ENCODE measurements at regions not wholly inside any gene's neighbourhood (a gene's known extent, or its start where the extent isn't known, plus 50 kb on each side); places are given as distances from the start of the nearest gene placed in this dataset.

- H3K4me1 ChIP-seq (ENCODE audit: insufficient read depth), result no peaks in the 10 kb centered on the region
- H3K36me3 ChIP-seq, result no peaks in the 10 kb centered on the region
- no peaks in the 10 kb centered on the region for H3K9me3 ChIP-seq
- no peak overlapping the region for H3K4me3 ChIP-seq
- no peak for TF ChIP-seq POLR2A (IDR thresholded peaks at IDR 0.05)
- no peak for TF ChIP-seq EP300 (IDR thresholded peaks at IDR 0.05)
- no peak for TF ChIP-seq CTCF (IDR thresholded peaks at IDR 0.05)
- no peak overlapping the region for H3K27ac ChIP-seq
- WGBS, 3 donors, result 51 to 64% (median 64%) methylated on average over 1 of the region's 1 CpG
- intact Hi-C loops (cut with DNase I), result no loop called here
- no peaks in the 10 kb centered on the region for H3K27me3 ChIP-seq
- no peak for DNase-seq
Measured at GRCh38 chr7:106592282-106593027, 68.5 kb downstream of the CCDC71L start.

GRCh38 chr7:106591146-106591545, 69.8 kb downstream of the CCDC71L start:
- H3K27ac ChIP-seq, result no peak overlapping the region
- no peaks in the 10 kb centered on the region for H3K36me3 ChIP-seq
- 87 to 93% (median 90%) methylated on average over 4 of the region's 4 CpGs for whole genome bisulfite sequencing, 3 donors
- intact Hi-C loops (cut with DNase I), result no loop called here
- no peak for TF ChIP-seq POLR2A (IDR thresholded peaks at IDR 0.05)
- TF ChIP-seq EP300 (IDR thresholded peaks at IDR 0.05), result no peak
- no peak for TF ChIP-seq CTCF (IDR thresholded peaks at IDR 0.05)
- H3K27me3 ChIP-seq, result no peaks in the 10 kb centered on the region
- no peaks in the 10 kb centered on the region for H3K9me3 ChIP-seq
- H3K4me1 ChIP-seq (ENCODE audit: insufficient read depth), result no peaks in the 10 kb centered on the region
- H3K4me3 ChIP-seq, result no peak overlapping the region
- DNase-seq, result no peak

GRCh38 chr7:106590209-106590816, 70.6 kb downstream of the CCDC71L start:
- Histone ChIP-seq H3K9me3 (no peaks in the 10 kb centered on the region), H3K4me1 (ENCODE audit: insufficient read depth) (no peaks in the 10 kb centered on the region), H3K36me3 (no peaks in the 10 kb centered on the region), H3K4me3 (no peak overlapping the region), H3K27ac (no peak overlapping the region), H3K27me3 (no peaks in the 10 kb centered on the region)
- TF ChIP-seq EP300 (IDR thresholded peaks at IDR 0.05), result no peak
- no peak for TF ChIP-seq POLR2A (IDR thresholded peaks at IDR 0.05)
- TF ChIP-seq CTCF (IDR thresholded peaks at IDR 0.05), result no peak
- intact Hi-C loops (cut with DNase I), result no loop called here
- 39 to 50% (median 40%) methylated on average over 3 of the region's 3 CpGs for WGBS, 3 donors
- no peak for DNase-seq

GRCh38 chr7:106589198-106589879, 71.6 kb downstream of the CCDC71L start:
- DNase-seq, result no peak
- Histone ChIP-seq H3K36me3 (no peaks in the 10 kb centered on the region), H3K9me3 (no peaks in the 10 kb centered on the region), H3K4me3 (no peak overlapping the region), H3K27ac (no peak overlapping the region), H3K27me3 (no peaks in the 10 kb centered on the region), H3K4me1 (ENCODE audit: insufficient read depth) (no peaks in the 10 kb centered on the region)
- WGBS, 3 donors, result 85 to 91% (median 88%) methylated on average over 6 of the region's 6 CpGs
- intact Hi-C loops (cut with DNase I), result no loop called here
- TF ChIP-seq EP300 (IDR thresholded peaks at IDR 0.05), result no peak
- TF ChIP-seq POLR2A (IDR thresholded peaks at IDR 0.05), result no peak
- TF ChIP-seq CTCF (IDR thresholded peaks at IDR 0.05), result no peak
